ENCODE measurements at regions not wholly inside any gene's neighbourhood (a gene's known extent, or its start where the extent isn't known, plus 50 kb on each side); places are given as distances from the start of the nearest gene placed in this dataset.

DNA sequence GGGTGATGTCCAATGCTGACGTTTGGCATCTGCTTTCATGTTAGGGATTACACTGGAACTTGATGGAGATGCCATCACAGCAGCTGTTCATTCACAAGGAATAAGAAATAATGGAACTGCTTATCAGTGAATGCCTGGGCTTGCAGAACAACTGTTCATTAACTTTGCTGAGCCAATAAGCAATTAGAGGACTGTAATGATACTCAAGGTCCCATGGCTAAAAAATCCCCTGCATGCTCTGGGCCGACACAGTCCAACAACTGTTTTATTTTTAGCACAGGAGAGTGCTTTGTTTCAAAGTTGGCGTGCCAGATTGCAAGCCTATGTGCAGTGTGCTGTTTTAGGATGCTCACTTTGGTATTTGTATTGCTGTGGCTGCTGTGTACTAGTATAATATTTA lies 408.0 kb upstream of the RGPD4 start:
- H3K4me3 ChIP-seq (ENCODE audit: control insufficient read depth, low read depth, low read length): no peak overlapping the region
- TF ChIP-seq, protein P1, sequence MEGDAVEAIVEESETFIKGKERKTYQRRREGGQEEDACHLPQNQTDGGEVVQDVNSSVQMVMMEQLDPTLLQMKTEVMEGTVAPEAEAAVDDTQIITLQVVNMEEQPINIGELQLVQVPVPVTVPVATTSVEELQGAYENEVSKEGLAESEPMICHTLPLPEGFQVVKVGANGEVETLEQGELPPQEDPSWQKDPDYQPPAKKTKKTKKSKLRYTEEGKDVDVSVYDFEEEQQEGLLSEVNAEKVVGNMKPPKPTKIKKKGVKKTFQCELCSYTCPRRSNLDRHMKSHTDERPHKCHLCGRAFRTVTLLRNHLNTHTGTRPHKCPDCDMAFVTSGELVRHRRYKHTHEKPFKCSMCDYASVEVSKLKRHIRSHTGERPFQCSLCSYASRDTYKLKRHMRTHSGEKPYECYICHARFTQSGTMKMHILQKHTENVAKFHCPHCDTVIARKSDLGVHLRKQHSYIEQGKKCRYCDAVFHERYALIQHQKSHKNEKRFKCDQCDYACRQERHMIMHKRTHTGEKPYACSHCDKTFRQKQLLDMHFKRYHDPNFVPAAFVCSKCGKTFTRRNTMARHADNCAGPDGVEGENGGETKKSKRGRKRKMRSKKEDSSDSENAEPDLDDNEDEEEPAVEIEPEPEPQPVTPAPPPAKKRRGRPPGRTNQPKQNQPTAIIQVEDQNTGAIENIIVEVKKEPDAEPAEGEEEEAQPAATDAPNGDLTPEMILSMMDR (IDR thresholded peaks at IDR 0.05; ENCODE audit: control insufficient read depth, insufficient read depth, low read depth, low read length, missing control alignments): no peak
- no peak for DNase-seq (ENCODE audit: low read depth)

DNA sequence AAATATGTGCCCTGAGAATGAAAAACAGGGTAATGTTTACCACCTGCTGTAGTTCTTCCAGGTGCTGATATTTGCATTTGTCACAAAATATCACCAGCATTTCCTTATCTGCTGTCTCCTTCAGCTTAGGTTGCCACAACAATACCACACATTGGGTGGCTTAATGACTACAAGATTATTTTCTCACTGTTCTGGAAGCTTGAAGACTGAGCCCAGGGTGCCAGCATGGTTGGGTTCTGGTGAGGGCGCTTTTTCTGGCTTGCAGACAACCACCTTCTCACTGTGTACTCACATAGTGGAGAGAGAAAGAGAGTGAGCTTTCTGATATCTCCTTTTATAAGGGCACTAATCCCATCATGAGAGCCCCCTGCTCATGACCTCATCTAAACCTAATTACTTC lies 407.5 kb upstream of the RGPD4 start:
- no peak overlapping the region for H3K4me3 ChIP-seq (ENCODE audit: control insufficient read depth, low read depth, low read length)
- TF ChIP-seq, protein P1 (IDR thresholded peaks at IDR 0.05; ENCODE audit: control insufficient read depth, insufficient read depth, low read depth, low read length, missing control alignments): no peak
- no peak for DNase-seq (ENCODE audit: low read depth)

DNA sequence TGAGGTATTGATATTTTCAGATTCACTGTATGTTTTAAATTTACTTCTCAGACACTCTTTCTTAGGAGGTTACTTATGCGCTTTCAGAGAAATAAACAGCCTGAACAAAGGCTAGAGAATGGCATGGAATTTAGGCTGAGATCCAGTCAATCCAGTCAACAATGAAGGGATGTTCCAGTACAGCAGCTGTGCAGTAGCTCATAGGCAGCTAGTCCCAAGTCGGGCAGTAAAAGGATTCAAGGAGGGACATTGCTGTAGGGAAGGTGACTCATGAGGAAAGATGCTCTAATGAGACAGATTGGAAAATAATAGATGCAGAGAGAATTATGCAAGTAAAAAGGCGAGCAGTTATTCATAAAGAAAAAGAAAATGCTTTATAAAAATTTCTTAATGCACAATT lies 397.9 kb upstream of the RGPD4 start:
- no peak overlapping the region for H3K4me3 ChIP-seq (ENCODE audit: control insufficient read depth, low read depth, low read length)
- TF ChIP-seq, protein P1 (IDR thresholded peaks at IDR 0.05; ENCODE audit: control insufficient read depth, insufficient read depth, low read depth, low read length, missing control alignments): no peak
- no peak for DNase-seq (ENCODE audit: low read depth)

DNA sequence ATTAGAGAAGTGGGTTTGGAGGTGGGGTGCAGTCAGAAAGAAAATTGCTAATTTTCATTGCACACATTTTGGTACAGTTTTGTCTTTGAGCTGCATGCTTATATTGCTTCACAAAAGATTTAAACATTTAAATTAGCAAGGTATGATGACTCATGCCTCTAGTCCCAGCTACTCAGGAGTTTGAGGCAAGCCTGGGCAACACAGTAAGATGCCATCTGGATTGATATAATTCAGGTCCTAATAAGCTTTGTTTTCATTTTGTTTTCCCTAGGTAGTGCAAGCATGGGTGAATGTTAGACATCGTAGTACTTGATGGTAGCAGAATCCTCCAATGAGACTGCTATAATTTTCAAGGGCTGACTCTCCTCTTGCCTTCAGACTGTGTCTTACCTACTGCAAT lies 396.7 kb upstream of the RGPD4 start:
- TF ChIP-seq, protein P1 (IDR thresholded peaks at IDR 0.05; ENCODE audit: control insufficient read depth, insufficient read depth, low read depth, low read length, missing control alignments): no peak
- no peak for DNase-seq (ENCODE audit: low read depth)
- H3K4me3 ChIP-seq (ENCODE audit: control insufficient read depth, low read depth, low read length): no peak overlapping the region

DNA sequence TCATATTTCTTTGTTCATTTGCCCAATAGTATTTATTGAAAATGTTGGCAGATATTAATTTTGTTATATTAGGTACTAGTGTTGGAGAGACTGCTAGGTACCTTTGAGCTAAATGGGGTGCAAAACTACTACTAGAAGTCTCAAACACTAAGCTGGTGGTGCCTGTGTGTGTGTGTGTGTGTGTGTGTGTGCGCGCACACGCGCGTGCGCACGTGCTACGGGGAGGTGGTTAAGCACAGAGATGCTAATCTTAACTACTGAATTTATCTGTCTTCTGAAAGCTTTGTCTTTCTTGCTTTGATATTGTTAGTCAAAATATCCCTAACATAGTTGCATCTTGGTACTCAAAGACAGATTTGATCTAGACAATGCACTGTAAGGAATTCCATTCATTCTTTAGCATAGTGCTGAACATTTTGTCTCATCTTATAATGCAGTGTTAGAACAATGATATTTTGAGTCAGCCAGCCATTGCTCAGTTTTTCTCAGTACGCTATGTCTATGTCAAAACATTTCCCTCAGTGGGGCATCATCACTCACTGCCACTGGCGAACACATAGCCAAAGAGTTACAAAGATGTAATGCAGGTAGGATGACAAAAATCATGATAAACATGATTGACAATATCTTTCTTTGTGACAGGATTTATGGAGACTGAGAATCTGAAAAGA lies 396.0 kb upstream of the RGPD4 start:
- TF ChIP-seq, protein P1 (IDR thresholded peaks at IDR 0.05; ENCODE audit: control insufficient read depth, insufficient read depth, low read depth, low read length, missing control alignments): no peak
- no peak for DNase-seq (ENCODE audit: low read depth)

DNA sequence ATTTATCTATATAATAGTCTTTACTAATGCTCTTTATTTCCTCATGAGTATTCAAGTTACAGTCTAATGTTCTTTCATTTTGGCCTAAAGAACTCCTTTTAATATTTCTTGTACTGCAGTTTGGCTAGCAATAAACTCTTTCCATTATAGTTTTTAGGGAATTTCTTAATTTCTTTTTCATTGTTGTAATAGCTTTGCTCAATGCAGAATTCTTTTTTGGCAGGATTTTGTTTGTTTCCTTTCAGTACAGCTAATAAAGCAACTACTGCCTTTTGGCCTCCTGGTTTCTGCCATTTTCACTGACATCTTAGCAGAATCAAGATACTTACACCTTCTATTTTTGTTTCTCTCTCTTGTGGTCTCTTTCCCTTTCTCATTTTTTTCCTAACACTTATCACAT lies 390.4 kb upstream of the RGPD4 start:
- DNase-seq (ENCODE audit: low read depth): no peak
- no peak overlapping the region for H3K4me3 ChIP-seq (ENCODE audit: control insufficient read depth, low read depth, low read length)
- TF ChIP-seq, protein P1 (IDR thresholded peaks at IDR 0.05; ENCODE audit: control insufficient read depth, insufficient read depth, low read depth, low read length, missing control alignments): no peak

More for the DNA sequence above, 396.0 kb upstream of the RGPD4 start:
- H3K4me3 ChIP-seq (ENCODE audit: control insufficient read depth, low read depth, low read length): no peak overlapping the region

All from AG09309 (cell line).